HG03139 (cell line): ENCODE measurements at regions not wholly inside any gene's neighbourhood (a gene's known extent, or its start where the extent isn't known, plus 50 kb on each side); places are given as distances from the start of the nearest gene placed in this dataset.
"Not testable (repeated sequence)": the region's sequence is repeated elsewhere in the genome, so short reads cannot be mapped to it uniquely, and the experiment has no call there.

Experiments
- ATAC-seq: cut with Tn5 transposase; IDR thresholded peaks from one replicate; pipeline ENCODE4 v1.9.1; 2021; ENCODE audit not compliant: unreplicated experiment

DNA sequence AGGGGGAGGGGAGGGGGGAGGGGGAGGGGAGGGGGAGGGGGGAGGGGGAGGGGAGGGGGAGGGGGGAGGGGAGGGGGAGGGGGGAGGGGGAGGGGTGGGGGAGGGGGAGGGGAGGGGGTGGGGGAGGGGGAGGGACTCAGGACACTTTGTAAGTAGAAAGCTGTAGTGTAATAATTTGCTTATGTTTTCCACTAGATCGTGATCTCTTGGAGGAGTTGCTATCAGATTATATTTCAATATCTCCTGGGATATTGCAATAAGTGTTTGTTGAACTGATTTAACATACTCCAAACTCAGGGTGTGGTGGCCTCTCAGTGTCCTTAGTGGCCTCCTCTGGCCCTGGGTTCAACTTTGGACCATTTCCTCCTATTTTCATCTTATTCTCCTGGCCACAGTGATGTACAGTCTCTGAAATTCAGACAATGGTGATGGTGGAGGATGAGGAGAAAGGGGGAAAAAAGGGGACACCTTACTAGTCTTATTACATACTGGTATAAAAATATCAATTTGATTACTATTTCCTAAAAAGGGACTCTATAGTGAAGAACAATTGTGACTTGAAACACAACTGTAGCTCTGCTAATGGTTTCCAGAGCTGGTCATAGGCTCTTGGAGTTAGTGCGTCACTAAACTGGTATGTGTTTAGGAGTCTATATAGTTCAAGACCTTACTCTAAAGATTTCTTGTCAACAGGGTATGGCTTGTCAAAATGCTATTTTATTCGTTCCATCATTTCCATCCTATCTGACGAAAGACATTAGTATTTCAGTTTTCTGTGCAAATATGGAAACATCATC lies 89.6 kb downstream of the DDX1 start:
- ATAC-seq: no peak

- no peak for ATAC-seq
Measured at GRCh38 chr2:15682354-15682753, 90.7 kb downstream of the DDX1 start.

DNA sequence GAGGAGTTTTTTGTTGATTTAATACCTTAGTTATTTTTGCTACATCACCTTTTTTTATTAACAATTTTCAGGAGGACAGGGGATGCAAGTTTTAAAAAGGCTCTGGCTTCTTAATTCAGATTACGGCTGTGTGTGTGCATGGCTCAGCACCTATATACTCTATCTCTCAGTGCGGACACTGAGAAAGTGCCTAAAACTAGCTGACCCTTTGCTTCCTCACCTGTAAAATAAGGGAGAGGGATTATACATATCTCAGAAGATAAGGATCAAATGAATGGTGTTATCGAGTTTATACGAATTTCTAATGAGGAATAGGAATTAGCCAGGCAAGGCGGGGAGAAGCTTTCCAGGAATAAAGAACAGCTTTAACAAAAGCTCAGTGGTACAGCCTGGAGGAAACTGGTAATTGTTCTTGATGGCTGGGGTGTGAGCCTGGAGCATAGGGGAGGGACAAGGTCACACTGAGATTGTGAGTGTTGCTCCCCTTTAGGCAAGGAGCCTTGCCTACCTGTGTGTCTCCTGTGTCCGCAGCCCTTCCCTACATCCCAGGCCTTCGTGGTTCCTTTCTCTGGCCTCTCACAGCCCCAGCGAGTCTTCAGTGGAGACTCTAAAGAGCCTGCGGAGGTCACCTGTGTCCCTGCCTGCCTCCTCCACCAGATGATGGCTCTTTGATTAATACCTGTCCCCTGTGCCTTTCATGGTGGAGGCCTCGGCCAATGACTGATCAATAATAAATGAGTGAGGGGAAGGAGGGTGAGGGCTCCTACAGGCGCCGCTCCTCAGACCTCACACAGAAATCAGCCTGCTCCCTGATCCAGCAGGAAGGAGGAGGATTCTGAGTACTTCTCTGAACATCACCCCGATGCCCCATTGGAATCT lies 92.7 kb downstream of the DDX1 start:
- ATAC-seq: no peak

- ATAC-seq: no peak
Measured at GRCh38 chr2:15685143-15685542, 93.5 kb downstream of the DDX1 start.

DNA sequence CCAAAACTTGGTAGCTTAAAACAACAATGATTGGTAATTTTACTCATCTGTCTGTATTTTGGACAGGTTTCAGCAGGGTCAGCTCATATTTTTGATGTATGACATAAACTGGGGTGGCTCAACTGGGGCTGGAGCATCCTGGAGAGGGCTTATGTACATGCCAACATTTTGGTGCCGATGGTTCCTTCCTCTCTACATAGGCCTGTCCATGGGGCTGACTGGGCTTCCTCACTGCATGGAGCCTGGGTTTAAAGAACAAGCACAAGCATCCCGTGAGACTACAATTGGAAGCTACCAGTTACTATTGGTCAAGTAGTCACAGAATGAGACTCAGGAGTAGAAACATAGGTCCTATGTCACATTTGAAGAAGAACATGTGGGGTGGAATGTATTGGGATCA lies 95.0 kb downstream of the DDX1 start:
- ATAC-seq: no peak

DNA sequence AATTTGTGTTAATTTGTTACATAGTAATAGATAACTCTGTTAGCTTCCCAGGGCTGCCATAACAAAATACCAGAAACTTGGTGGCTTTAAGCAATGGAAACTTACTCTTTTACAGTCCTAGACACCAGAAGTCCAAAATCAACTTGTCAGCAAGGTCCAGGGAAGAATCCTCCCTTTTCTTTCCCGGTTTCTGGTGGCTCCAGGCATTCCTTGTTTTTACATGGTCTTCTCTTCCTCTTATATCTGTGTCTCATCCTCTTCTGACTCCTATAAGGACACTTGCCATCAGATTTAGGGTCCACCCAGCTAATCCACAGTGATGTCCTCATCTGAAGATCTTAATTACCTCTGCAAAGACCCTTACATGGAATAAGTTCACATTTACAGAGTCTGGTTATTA lies 95.6 kb downstream of the DDX1 start:
- ATAC-seq: no peak

- no peak for ATAC-seq
Measured at GRCh38 chr2:15687720-15688119, 96.1 kb downstream of the DDX1 start.

GRCh38 chr2:15688924-15689568 lies 97.4 kb downstream of the DDX1 start:
- no peak for ATAC-seq

DNA sequence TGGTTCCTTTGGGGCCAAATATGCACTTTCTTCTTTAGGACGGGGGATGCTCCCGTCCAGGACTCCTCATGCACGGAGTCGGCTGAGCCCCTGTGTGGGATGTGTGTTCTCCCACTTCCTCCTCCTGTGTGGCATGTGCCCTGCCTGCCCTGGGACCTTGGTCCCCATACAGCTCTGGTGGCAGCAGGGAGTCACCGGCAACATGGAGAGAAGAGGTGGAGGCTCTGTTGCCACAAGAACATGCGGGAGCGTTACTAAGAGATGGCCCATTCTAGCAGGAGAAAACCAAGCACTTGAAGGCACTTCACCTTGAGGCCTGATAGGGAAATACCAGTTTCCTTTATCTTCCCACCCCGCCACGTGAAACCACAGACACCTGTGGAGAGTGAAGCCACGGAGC lies 98.0 kb downstream of the DDX1 start:
- no peak for ATAC-seq

GRCh38 chr2:15691586-15692310 lies 100.1 kb downstream of the DDX1 start:
- ATAC-seq: no peak

DNA sequence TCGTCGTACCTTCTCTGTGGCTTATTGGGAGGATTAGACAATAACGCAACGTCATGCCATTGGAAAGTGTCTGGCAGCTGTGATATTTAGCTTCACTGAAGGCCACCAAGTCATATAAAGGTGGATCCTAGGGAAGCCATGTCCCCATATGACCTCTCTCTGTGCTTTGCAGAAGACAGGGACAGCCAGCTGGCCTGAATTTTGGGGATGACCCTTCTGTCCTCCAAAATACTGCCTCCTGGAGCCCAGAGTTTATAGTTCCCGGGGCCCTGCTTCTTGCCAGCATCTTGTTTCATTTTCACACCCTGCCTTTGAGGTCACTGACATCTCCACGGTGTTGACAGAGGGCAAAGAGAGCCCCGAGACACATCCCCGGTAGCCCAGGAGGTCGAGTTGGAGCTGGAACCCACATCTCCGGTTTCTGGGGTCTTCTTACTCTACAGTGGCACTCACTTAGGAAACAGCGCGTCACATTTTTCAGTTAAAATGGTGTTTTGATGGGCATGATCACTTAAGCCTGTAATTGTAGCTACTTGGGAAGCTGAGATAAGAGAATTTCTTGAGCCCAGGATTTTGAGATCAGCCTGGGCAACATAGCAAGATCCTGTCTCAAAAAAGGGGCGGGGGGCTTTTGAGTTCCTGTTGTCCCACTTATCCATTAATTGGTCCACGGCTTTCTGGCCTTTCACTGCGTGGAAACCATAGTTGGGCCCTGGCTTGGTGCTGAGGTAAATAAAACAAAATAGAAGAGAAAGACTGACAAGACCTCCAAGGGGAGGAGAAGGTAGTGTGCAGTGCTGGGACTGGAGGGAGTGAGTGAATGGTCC lies 101.1 kb downstream of the DDX1 start:
- no peak for ATAC-seq

DNA sequence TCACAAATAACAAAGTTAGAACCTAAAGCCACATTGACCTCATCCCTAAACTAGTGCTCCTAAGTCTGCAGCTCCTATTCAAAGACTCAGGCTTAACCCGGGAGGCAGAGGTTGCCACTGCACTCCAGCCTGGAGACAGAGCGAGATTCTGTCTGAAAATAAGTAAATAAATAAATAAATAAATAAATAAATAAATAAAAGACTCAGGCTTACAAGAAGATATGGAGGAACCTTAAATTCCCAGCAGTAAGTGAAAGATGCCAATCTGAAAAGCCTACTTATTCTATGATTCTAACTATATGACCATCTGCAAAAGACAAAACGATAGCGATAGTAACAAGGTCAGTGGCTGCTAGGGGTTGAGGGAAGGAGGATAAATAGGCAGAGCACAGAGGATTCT lies 101.7 kb downstream of the DDX1 start:
- no peak for ATAC-seq

DNA sequence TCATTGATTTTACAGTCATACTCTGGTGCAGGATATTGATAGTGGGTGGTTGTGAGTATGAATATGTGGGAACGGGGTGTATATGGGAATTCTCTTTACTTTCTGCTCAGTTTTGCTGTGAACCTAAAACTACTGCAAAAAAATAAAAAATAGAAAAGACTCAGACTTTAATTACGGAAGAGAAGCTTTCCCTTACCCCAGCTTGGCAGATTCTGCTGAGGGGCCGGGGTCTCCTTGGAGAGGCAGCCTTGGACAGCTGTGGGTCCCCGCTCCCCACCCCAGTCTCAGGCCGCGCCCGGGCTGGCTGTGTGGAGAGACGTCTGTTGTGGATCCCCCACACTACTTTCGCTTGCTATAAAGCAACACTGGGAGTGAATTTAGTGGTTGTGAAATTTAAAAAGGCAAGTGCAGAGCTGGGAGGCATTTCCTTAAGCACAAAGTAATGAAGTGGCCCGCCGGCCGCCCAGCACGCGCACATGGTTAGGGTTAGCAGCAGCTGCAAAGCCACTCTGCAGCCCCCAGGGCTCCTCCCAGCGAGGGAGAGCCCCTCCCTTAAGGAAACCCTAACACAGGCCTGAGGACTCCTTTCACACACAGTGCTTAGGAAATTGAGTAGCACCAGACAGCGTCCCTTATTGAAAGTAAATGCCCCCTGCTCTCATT lies 102.4 kb downstream of the DDX1 start:
- no peak for ATAC-seq

- ATAC-seq: no peak
Measured at GRCh38 chr2:15694589-15694986, 102.9 kb downstream of the DDX1 start.

DNA sequence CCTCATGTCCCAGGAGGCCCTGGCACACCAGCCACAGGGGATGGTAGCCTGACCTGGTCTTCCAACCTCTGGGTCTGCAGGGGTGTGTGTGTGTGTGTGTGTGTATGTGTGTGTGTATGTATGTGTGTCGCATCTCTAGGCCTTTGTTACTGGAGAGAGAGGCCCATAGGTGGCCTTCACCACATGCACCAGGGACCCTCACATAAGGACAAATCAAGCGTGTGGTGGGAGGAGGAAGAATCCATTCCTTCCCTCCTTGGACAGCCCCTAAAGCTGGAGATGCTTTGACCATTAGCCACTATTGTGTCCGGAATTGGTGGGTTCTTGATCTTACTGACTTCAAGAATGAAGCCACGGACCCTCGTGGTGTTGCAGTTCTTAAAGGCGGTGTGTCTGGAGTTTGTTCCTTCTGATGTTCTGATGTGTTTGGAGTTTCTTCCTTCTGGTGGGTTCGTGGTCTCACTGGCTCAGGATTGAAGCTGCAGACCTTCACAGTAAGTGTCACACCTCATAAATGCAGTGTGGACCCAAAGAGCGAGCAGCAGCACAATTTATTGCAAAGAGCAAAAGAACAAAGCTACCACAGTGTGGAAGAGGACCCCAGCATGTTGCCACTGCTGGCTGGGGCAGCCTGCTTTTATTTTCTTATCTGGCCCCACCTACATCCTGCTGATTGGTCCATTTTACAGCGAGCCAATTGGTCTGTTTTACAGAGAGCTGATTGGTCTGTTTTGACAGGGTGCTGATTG lies 104.1 kb downstream of the DDX1 start:
- ATAC-seq: no peak

- not testable (repeated sequence) for ATAC-seq
Measured at GRCh38 chr2:15696606-15697170, 105.0 kb downstream of the DDX1 start.

- ATAC-seq: no peak
Measured at GRCh38 chr2:15700131-15700530, 108.5 kb downstream of the DDX1 start.

- no peak for ATAC-seq
Measured at GRCh38 chr2:15700599-15701340, 109.1 kb downstream of the DDX1 start.
